ENCODE measurements at regions not wholly inside any gene's neighbourhood (a gene's known extent, or its start where the extent isn't known, plus 50 kb on each side); places are given as distances from the start of the nearest gene placed in this dataset.

DNA sequence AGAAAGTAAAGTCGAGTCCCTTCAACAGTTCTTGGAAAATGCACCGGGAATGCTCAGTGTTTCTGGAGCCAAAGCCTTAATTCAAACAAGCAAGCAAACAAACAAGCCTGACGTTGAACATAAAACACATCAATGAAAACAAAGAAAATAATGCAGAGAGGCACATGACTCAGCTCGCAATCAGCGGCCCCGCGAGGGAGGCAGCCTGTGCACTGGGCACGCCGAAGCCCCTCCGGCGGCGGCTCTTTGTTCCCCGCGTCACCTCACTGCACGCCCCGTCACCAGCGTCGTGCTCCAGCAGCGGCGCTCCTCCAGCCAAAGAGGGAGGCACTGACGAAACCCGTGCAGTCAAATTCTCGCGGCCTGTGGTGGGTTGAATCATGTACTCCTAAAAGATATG is 151.5 kb downstream of the DNAJB6 start:
- TF ChIP-seq, protein P1, sequence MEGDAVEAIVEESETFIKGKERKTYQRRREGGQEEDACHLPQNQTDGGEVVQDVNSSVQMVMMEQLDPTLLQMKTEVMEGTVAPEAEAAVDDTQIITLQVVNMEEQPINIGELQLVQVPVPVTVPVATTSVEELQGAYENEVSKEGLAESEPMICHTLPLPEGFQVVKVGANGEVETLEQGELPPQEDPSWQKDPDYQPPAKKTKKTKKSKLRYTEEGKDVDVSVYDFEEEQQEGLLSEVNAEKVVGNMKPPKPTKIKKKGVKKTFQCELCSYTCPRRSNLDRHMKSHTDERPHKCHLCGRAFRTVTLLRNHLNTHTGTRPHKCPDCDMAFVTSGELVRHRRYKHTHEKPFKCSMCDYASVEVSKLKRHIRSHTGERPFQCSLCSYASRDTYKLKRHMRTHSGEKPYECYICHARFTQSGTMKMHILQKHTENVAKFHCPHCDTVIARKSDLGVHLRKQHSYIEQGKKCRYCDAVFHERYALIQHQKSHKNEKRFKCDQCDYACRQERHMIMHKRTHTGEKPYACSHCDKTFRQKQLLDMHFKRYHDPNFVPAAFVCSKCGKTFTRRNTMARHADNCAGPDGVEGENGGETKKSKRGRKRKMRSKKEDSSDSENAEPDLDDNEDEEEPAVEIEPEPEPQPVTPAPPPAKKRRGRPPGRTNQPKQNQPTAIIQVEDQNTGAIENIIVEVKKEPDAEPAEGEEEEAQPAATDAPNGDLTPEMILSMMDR (IDR thresholded peaks at IDR 0.05; ENCODE audit: insufficient read depth, low read length) = no peak
- no peak for TF ChIP-seq POLR2AphosphoS5 (IDR thresholded peaks at IDR 0.05; ENCODE audit: low read depth)
- TF ChIP-seq, protein P2, sequence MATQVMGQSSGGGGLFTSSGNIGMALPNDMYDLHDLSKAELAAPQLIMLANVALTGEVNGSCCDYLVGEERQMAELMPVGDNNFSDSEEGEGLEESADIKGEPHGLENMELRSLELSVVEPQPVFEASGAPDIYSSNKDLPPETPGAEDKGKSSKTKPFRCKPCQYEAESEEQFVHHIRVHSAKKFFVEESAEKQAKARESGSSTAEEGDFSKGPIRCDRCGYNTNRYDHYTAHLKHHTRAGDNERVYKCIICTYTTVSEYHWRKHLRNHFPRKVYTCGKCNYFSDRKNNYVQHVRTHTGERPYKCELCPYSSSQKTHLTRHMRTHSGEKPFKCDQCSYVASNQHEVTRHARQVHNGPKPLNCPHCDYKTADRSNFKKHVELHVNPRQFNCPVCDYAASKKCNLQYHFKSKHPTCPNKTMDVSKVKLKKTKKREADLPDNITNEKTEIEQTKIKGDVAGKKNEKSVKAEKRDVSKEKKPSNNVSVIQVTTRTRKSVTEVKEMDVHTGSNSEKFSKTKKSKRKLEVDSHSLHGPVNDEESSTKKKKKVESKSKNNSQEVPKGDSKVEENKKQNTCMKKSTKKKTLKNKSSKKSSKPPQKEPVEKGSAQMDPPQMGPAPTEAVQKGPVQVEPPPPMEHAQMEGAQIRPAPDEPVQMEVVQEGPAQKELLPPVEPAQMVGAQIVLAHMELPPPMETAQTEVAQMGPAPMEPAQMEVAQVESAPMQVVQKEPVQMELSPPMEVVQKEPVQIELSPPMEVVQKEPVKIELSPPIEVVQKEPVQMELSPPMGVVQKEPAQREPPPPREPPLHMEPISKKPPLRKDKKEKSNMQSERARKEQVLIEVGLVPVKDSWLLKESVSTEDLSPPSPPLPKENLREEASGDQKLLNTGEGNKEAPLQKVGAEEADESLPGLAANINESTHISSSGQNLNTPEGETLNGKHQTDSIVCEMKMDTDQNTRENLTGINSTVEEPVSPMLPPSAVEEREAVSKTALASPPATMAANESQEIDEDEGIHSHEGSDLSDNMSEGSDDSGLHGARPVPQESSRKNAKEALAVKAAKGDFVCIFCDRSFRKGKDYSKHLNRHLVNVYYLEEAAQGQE (IDR thresholded peaks at IDR 0.05; ENCODE audit: insufficient replicate concordance, low read depth) = no peak
- TF ChIP-seq SPI1 (IDR thresholded peaks at IDR 0.05; ENCODE audit: borderline replicate concordance, low read depth) = no peak
- no peak for TF ChIP-seq GABPA (IDR thresholded peaks at IDR 0.05; ENCODE audit: low read depth)
- Histone ChIP-seq H3K27me3 (ENCODE audit: insufficient read depth, poor library complexity, severe bottlenecking) (no peaks in the 10 kb centered on the region), H3K4me3 (replicated peaks; ENCODE audit: insufficient read depth, low read length) (no peak overlapping the region), H3K27ac (replicated peaks) (no peak overlapping the region)
- DNase-seq (ENCODE audit: low read depth in 1 of 2, low spot score in 1 of 2) = no peak

DNA sequence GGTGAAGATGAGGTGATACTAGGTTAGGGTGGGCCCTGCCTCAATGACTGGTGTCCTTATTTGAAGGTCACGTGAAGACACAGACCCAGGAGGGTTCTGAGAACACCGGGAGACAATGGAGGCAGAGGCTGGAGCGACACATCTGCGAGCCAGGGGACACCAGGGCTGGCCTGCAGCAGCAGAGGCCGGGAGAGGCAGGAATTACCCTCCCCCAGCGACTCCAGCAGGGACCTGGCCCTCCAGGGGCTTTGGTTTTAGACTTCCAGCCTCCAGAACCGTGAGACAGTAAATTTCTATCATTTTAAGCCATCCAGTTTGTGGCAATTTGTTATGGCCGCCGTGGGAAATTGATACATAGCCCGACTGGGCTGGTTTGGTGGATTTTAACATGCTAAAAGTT is 152.2 kb downstream of the DNAJB6 start:
- TF ChIP-seq, protein P2 (IDR thresholded peaks at IDR 0.05; ENCODE audit: insufficient replicate concordance, low read depth) = no peak
- TF ChIP-seq GABPA (IDR thresholded peaks at IDR 0.05; ENCODE audit: low read depth) (no peak), SPI1 (IDR thresholded peaks at IDR 0.05; ENCODE audit: borderline replicate concordance, low read depth) (no peak), POLR2AphosphoS5 (IDR thresholded peaks at IDR 0.05; ENCODE audit: low read depth) (no peak)
- TF ChIP-seq, protein P1 (IDR thresholded peaks at IDR 0.05; ENCODE audit: insufficient read depth, low read length) = no peak
- H3K27me3 ChIP-seq (ENCODE audit: insufficient read depth, poor library complexity, severe bottlenecking) = no peaks in the 10 kb centered on the region
- H3K4me3 ChIP-seq (replicated peaks; ENCODE audit: insufficient read depth, low read length) = no peak overlapping the region
- no peak overlapping the region for H3K27ac ChIP-seq (replicated peaks)
- DNase-seq (ENCODE audit: low read depth in 1 of 2, low spot score in 1 of 2) = no peak

All from HL-60 (cell line).